Spleen (tissue), 11 donors: ENCODE measurements at regions not wholly inside any gene's neighbourhood (a gene's known extent, or its start where the extent isn't known, plus 50 kb on each side); places are given as distances from the start of the nearest gene placed in this dataset.

ENCODE experiments used
- DNase-seq: peaks from one replicate; pipeline ENCODE4 v3.0.0-alpha.2; 2020
- H3K27ac ChIP-seq, 8 donors: fragments of 200-600 bp; sonication (generic) in 7 of 8; 1 replicate in 4 of 8; 2 replicates in 4 of 8; pipeline versions ENCODE4 v1.5.0 to v1.8.0; 2016 to 2021; ENCODE audit warnings: inconsistent platforms in 4 of 8, mild to moderate bottlenecking in 4 of 8, moderate library complexity in 1 of 8
- H3K27me3 ChIP-seq, 7 donors: fragments of 200-600 bp; sonication (generic) in 6 of 7; replicated peaks in 1 of 7; 1 replicate in 4 of 7; 2 replicates in 3 of 7; pipeline versions ENCODE4 v1.5.0 to v1.8.0; 2016 to 2021; ENCODE audit warnings: inconsistent platforms in 3 of 7, mild to moderate bottlenecking in 1 of 7
- H3K36me3 ChIP-seq, 6 donors: fragments of 200-600 bp; sonication (generic) in 5 of 6; 1 replicate in 4 of 6; 2 replicates in 2 of 6; pipeline versions ENCODE4 v1.5.0 to v1.8.0; 2016 to 2021; ENCODE audit warnings: inconsistent platforms in 2 of 6
- H3K4me1 ChIP-seq, 6 donors: fragments of 200-600 bp; sonication (generic) in 5 of 6; 1 replicate in 3 of 6; 2 replicates in 3 of 6; pipeline versions ENCODE4 v1.5.0 to v1.8.0; 2016 to 2021; ENCODE audit warnings: inconsistent platforms in 3 of 6
- H3K4me3 ChIP-seq, 8 donors: fragments of 200-600 bp; sonication (generic) in 7 of 8; 1 replicate in 4 of 8; 2 replicates in 4 of 8; pipeline versions ENCODE4 v1.5.0 to v1.8.0; 2016 to 2021; ENCODE audit warnings: inconsistent platforms in 4 of 8, mild to moderate bottlenecking in 4 of 8, moderate library complexity in 2 of 8
- H3K9me3 ChIP-seq, 8 donors: fragments of 200-600 bp; sonication (generic) in 7 of 8; 1 replicate in 4 of 8; 2 replicates in 4 of 8; pipeline versions ENCODE4 v1.5.0 to v1.8.0; 2016 to 2021; ENCODE audit warnings: inconsistent platforms in 4 of 8
- CTCF ChIP-seq, 11 experiments: fragments of 200-600 bp in 7 of 11; fragments of 450-650 bp in 4 of 11; sonication (generic) in 4 of 11; IDR thresholded peaks in 8 of 11; conservative IDR thresholded peaks in 3 of 11; 1 replicate in 7 of 11; 2 replicates in 4 of 11; pipeline versions ENCODE4 v1.4.0 to v1.8.0; 2016 to 2021; ENCODE audit warnings: antibody characterized with exemption in 11 of 11, inconsistent platforms in 4 of 11, mild to moderate bottlenecking in 1 of 11
- POLR2A ChIP-seq, 3 donors: fragments of 450-650 bp; IDR thresholded peaks; one replicate each; pipeline ENCODE4 v1.5.1; 2017; ENCODE audit warnings: antibody characterized with exemption in 3 of 3, mild to moderate bottlenecking in 1 of 3
- POLR2AphosphoS5 ChIP-seq, 3 donors: sonication (generic); formaldehyde crosslinking; IDR thresholded peaks; one replicate each; pipeline ENCODE4 v1.5.1; 2017; ENCODE audit warnings: antibody characterized with exemption in 3 of 3
- WGBS, 5 donors: extraction: QIAGEN DNeasy Blood & Tissue Kit in 3 of 5; methylation state at CpG; one replicate each; pipeline versions ENCODE4 v1.1.5 to v1.1.7; 2013 to 2018; 5-methylcytosine and 5-hydroxymethylcytosine counted together
- intact Hi-C: fragments of 100-400 bp; cut with DNase I; formaldehyde crosslinking; loops from one replicate; pipeline ENCODE4 v1.15.0; 2023; ENCODE audit warnings: low total_unique reads
- donor health status: healthy with polysubstance abuse.
- donor health status: DM: no; HTN: no; CAD: no; lungs with moderate emphysema.
- donor health status: DM: no; HTN: no; CAD: no.
- donor health status: Bipolar disorder and iron deficiency.
- donor health status: healthy.
- donor health status: DM: no; HTN: no; CAD: no.
- donor health status: DM: yes; HTN: yes; CAD: no.

- no peak for DNase-seq
- Histone ChIP-seq H3K36me3 (no peaks in the 10 kb centered on the region), H3K4me1 (no peaks in the 10 kb centered on the region), H3K4me3 (no peak overlapping the region), H3K27me3 (no peaks in the 10 kb centered on the region), H3K9me3 (no peaks in the 10 kb centered on the region), H3K27ac (no peak overlapping the region)
- WGBS, 5 donors, result 0 to 35% (median 0%) methylated on average over 1 of the region's 1 CpG
- no peak for TF ChIP-seq CTCF (IDR thresholded peaks at IDR 0.05 in 8 of 11, conservative IDR thresholded peaks at IDR 0.05 in 3 of 11)
- intact Hi-C loops, result no loop called here
Measured at GRCh38 chr2:56102098-56102497, 81.7 kb upstream of the CCDC85A start.

- 86 to 97% (median 92%) methylated on average over 2 of the region's 2 CpGs for WGBS, 5 donors
- DNase-seq, result no peak
- TF ChIP-seq CTCF (IDR thresholded peaks at IDR 0.05 in 8 of 11, conservative IDR thresholded peaks at IDR 0.05 in 3 of 11) (no peak), POLR2AphosphoS5 (IDR thresholded peaks at IDR 0.05) (no peak), POLR2A (IDR thresholded peaks at IDR 0.05) (no peak)
- intact Hi-C loops, result no loop called here
- Histone ChIP-seq H3K4me1 (no peaks in the 10 kb centered on the region), H3K27me3 (no peaks in the 10 kb centered on the region), H3K27ac (no peak overlapping the region), H3K4me3 (no peak overlapping the region), H3K9me3 (no peaks in the 10 kb centered on the region), H3K36me3 (no peaks in the 10 kb centered on the region)
Measured at GRCh38 chr2:56102866-56103265, 80.9 kb upstream of the CCDC85A start.

- no peak overlapping the region for H3K4me3 ChIP-seq
- no peaks in the 10 kb centered on the region for H3K27me3 ChIP-seq
- no peak for TF ChIP-seq CTCF (IDR thresholded peaks at IDR 0.05 in 8 of 11, conservative IDR thresholded peaks at IDR 0.05 in 3 of 11)
- TF ChIP-seq POLR2A (IDR thresholded peaks at IDR 0.05), result no peak
- TF ChIP-seq POLR2AphosphoS5 (IDR thresholded peaks at IDR 0.05), result no peak
- H3K36me3 ChIP-seq, result no peaks in the 10 kb centered on the region
- H3K27ac ChIP-seq, result no peak overlapping the region
- no peaks in the 10 kb centered on the region for H3K9me3 ChIP-seq
- intact Hi-C loops, result no loop called here
- DNase-seq, result no peak
- WGBS, 5 donors, result 90 to 100% (median 93%) methylated on average over 1 of the region's 1 CpG
- H3K4me1 ChIP-seq, result no peaks in the 10 kb centered on the region
Measured at GRCh38 chr2:56104962-56105361, 78.8 kb upstream of the CCDC85A start.

- Histone ChIP-seq H3K27ac (no peak overlapping the region), H3K36me3 (no peaks in the 10 kb centered on the region), H3K9me3 (no peaks in the 10 kb centered on the region), H3K4me3 (no peak overlapping the region), H3K27me3 (no peaks in the 10 kb centered on the region), H3K4me1 (no peaks in the 10 kb centered on the region)
- TF ChIP-seq POLR2AphosphoS5 (IDR thresholded peaks at IDR 0.05), result no peak
- TF ChIP-seq POLR2A (IDR thresholded peaks at IDR 0.05), result no peak
- no peak for TF ChIP-seq CTCF (IDR thresholded peaks at IDR 0.05 in 8 of 11, conservative IDR thresholded peaks at IDR 0.05 in 3 of 11)
- WGBS, 5 donors, result 60 to 80% (median 74%) methylated on average over 3 of the region's 3 CpGs
- DNase-seq, result no peak
- intact Hi-C loops, result no loop called here
Measured at GRCh38 chr2:56107502-56108220, 76.1 kb upstream of the CCDC85A start.
